ENCODE measurements at regions not wholly inside any gene's neighbourhood (a gene's known extent, or its start where the extent isn't known, plus 50 kb on each side); places are given as distances from the start of the nearest gene placed in this dataset.

DNA sequence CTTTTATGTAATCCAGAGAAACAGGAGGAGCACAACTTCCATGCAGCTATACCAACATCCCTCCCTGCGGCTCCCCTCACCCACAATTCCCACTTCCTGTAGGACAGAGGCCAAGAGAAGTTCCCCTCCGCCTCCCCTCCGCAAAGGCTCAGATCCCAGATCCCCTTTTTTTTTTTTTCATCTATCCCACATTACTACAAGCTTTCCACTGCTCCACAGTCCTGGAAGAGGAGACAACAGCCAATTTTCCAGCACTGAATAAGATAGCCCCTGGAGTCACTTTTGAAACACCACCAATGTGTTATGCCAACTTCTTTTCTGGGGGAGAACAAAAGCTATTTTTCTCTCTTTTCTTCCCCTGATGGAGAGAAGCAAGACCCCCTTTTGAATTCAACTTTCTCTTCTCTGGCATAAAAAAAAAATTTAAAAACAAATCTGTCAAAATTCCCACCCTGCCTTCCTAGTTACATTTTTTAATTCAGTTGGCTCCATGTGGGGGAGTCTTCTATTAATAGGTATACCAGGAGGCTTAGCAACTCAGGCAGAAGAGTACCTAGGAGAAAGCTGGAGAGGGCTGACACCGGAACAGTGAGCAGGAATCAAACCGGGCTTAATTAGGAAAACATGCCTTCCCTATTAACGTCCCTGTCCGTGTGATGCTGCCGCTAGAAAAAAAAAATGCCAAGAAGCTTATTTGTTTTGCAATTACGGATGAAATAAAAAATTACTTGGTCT is 543.4 kb downstream of the BUD13 start:
- no peak for DNase-seq (ENCODE audit: low read depth in 4 of 4, low spot score in 1 of 4)

DNA sequence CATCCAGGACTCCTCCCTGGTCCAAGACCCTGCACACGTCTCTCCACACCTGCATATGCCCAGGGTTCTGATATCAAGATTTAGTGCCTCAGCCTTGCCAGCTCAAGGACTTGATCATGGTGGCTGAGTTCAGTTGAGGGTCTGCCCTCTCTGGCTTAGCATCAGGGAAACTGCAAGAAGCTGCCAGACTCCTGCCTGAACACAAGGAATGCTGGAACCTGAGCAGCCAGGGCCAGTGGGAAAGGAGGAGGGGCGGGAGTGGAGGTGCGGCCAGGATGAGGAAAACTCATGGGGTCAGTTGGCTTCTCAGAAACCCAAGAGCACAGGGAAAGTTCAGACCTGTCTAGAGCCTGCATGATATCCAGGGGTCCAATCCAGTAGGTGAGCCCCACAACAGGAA is 546.1 kb downstream of the BUD13 start:
- no peak for DNase-seq (ENCODE audit: low read depth in 4 of 4, low spot score in 1 of 4)

DNA sequence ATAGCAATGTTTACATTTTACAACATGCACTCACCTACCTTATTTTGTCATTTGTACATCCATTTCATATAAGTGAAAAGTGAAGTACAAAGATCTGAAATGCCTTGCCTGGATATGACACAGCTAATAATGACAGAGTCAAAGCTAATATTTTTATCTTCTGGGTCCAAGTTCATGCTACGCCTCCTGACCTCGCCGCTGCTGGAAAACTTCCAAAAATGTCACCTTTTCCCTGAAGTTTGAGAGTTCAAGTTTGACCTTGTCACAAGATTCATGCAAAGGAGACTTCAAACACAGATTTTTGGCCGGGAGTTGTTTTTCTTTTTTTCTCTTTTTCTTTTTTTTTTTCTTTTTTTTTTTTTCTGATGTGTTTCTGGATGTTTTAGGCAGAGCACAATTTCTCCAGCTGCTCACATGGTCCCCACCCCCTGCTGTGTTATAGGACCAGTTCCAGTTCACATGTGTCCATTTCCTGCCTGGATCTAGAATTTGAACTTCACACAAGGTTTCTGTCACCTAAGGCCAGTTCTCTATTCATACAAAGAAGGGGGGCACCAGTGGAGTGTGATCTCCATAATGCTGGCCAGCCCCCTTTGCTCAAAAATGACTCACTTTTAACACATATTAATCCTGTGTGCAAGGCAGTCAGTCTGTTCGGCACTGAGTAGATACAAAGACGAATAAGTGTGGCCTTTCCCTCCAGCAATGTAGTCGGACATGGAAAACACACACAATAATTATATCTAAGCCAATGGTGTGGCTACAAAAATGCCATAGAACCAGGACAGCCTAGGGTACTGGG is 546.8 kb downstream of the BUD13 start:
- DNase-seq (ENCODE audit: low read depth in 4 of 4, low spot score in 1 of 4): no peak

DNA sequence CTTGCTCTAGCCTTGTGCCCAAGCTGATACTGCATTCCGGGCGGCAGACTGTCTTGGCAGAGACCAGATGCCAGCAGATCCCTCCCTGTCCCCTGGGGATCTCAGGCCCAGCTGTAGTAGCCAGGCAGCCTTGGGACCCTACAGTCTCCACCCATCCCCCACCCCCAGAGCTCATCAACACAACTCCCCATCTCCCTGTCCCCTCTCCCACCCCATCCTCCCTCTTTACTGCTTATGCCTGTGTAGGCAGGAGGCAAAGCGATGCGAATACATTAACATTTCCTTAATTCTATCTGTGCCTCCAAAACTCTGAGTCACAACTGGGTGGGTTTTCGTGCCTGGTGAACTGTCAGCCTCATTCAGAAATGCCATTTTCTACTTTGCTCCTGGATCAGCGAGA is 547.6 kb downstream of the BUD13 start:
- DNase-seq (ENCODE audit: low read depth in 4 of 4, low spot score in 1 of 4): no peak

DNA sequence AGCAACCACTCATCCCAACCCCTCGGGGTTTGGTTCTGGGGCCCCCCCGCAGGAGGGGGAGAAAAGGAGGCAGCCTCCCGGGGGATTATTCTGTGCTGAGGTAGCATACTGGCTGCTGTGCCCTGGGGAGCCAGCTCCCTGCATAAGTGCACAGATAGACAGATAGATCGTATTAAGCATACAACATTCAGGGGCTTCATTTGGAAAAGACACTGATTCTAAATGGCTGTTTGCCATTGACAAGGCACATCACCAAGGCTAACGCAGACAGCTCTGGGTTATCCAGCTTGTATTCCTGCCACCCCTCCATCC is 547.9 kb downstream of the BUD13 start:
- DNase-seq (ENCODE audit: low read depth in 4 of 4, low spot score in 1 of 4): no peak

DNA sequence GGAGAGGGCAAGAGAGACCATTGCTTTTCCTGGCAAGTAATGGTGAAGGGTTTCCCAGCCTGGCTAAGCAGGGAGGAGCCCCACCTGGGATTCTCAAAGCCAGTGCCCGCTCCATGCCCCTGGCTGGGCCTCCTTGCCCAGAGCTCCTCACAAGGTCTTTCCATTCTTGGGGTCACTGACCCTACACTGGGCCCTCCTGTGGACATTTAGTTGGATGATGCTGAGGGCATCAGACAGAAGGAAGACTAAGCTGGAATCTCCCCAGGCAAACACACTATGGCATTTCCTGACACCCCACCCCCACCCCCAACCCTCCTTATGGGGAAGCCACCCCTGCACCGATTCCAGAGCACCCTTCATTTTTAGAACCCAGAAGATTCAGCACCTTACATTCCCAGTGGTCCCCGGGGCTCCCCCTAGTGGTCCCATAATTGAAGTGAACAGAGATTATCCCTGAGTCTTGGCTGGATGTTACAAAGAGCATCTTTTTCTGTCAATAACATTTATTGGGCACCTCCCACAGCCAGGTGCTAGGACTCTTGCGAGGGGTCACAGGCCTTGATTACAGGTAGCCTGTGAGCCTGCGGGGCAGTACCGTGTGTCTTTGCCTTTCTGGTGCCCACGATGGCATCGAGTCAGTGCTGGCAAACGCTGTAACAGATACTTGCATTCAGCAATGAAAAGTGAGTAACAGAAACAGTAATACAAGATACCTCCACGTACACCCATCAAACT is 548.5 kb downstream of the BUD13 start:
- DNase-seq (ENCODE audit: low read depth in 4 of 4, low spot score in 1 of 4): peak; percentile 10 to 29 (median 20)

DNA sequence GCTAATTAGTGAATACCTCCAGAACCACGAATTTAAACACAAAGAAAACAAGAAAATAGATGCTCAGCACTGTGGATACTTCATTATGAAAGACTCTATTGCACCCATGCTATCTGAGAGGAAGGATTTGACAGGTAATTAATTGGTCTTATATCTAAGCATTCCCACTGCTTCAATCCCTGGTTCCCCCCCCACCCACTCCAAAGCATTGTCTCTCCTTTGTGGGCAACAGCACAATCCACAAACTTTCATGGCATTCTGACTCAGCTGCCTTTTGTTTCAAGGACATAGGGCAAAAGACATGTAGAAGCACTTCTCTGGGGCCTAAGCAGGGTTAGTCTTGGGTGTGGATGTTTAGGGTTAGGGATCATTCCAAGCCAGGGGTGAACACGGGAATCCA is 551.4 kb downstream of the BUD13 start:
- no peak for DNase-seq (ENCODE audit: low read depth in 4 of 4, low spot score in 1 of 4)

DNA sequence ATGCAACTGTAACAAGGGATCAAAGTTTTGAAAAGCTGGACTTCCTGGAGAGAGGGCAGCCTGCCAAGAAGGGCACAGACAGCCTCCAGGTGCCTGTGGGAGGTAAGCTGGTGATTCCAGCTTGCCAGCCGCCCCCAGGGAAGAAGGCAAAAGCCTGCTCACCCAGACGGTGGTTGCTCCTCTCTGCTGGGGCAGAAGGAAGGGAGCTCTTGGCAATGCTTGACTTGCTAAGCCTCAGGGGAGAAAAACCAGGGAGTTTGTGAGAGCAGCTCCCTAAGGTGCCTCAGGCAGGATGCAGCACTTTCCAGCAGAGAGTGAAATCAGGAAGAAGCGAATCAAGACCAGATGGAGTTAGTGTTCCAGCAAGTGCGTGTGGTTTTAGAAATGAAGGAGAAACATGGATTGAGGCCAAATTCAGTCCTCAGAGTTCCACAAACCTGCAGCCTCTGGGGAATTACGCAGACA is 553.6 kb downstream of the BUD13 start:
- DNase-seq (ENCODE audit: low read depth in 4 of 4, low spot score in 1 of 4): no peak

DNA sequence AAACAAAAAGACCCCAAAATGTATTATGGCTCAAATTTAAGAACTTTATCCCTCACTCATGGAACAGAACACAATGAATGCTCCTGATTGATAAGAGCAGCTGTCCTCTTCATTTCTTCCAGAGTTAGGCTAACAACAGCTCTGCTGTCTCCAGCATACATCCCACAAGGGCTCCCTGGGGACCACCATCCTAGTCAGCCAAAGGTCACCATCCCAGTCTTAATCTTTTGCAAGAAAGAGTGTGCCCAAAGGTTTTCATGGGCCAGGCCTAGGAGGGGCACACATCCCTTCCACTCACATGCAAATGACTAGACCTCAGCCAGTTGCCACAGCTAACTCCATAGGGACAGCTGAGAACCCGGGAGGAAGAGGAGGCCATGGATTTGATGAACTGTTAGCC is 555.3 kb downstream of the BUD13 start:
- DNase-seq (ENCODE audit: low read depth in 4 of 4, low spot score in 1 of 4): no peak

DNA sequence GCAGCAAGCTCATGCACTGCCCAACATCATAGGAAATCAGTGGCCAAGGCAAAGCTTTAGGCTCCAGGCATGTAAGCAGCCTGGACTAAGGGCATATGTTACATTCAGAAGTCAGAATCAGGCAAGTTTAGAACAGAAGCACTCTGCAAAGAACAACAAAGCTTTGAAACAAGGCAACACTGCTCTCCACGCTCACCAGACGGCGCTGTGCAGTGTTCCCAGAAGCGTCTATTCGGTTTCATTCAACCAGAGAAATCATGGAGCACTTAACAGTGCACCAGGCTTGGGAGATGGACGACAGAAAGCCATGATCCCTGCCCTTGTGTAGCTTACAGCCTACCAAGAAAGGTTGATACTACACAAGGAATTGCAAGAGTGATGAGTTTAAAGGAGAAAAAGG is 555.8 kb downstream of the BUD13 start:
- no peak for DNase-seq (ENCODE audit: low read depth in 4 of 4, low spot score in 1 of 4)

DNA sequence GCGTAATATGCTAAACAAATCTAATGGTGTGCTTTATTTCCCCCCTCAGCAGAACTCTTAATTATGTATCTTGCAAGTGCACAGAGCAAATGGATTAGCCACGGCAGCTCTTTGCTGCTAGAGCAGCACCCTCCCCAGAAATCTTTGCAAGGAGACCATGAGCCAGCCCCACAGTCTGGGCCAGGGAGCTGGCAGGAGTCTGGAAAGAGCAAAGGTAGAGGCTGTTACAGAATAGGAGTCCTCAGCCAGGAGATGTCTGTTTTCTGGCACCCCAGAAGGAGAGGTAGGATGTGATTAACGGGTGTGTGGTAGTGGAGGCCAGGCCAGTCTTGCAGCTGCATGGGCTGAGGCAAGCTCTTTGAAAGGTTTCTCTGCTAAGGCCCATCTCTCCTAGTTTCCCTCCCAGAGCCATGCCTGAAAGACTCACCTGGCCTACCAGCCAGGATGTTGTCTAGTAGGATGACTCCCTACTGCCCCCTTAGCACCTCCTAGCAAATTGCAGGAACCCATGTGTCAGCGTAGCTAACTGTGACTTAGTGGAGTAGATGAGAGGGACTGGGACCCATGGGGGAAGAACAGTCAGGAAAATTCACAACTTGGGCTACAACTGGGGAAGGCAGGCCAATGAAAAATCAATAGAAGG is 557.2 kb downstream of the BUD13 start:
- DNase-seq (ENCODE audit: low read depth in 4 of 4, low spot score in 1 of 4): no peak

DNA sequence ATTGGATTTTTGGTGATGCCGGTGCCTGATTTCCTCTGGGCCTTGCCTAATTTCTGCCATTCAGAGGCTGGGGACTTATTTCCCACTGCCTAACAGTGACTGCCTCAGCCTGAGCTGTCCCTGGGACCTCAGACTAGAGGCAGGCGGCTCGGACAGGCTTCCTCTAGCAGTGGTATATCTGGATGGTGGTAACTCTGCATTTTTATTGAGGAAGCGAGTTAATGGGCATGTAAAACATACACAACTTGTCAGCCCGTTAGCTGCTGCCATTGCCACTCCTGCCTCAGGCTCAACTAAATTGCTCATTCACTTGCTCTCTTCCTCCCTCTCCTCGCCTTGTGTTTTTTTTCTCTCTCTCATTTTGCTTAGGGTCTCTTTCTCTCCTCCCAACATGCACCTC is 561.6 kb downstream of the BUD13 start:
- DNase-seq (ENCODE audit: low read depth in 4 of 4, low spot score in 1 of 4): no peak

DNA sequence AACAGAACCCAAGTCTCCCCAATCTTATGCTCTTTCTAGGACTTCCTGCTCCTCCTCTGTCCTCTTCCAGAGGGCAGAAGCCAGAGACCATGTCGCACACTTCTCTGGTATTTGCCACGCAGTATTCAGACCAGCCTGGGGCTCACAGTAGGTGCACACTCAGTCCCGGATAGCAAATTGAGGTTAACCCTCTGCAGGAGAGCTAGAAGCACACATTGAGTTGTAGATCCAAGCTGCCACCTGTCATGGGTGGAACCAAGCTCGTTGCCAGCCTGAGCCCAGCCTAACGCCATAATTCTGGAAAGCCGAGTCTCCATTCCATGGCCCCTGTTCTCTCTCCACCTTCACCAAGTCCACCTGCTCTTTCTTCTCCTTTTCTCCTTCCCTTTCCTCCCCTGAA is 562.1 kb downstream of the BUD13 start:
- DNase-seq (ENCODE audit: low read depth in 4 of 4, low spot score in 1 of 4): no peak

DNA sequence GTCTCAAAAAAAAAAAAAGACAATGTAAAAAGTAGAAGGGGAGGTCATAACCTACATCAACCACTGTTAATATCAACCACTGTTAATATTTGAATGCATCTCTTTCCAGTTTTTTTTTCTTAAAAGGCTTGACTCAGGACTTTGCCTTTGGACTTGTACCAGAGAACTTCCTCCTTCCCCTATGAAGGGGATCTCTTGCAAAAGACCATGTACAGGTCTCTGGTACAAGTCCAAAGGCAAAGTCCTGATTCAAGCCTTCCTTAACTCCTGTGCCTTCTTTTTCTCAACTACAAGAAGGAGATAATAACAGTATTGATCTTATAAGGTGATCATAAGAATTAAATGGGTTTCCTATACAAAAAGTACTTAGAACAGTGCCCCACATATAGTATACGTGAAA is 563.5 kb downstream of the BUD13 start:
- no peak for DNase-seq (ENCODE audit: low read depth in 4 of 4, low spot score in 1 of 4)

DNA sequence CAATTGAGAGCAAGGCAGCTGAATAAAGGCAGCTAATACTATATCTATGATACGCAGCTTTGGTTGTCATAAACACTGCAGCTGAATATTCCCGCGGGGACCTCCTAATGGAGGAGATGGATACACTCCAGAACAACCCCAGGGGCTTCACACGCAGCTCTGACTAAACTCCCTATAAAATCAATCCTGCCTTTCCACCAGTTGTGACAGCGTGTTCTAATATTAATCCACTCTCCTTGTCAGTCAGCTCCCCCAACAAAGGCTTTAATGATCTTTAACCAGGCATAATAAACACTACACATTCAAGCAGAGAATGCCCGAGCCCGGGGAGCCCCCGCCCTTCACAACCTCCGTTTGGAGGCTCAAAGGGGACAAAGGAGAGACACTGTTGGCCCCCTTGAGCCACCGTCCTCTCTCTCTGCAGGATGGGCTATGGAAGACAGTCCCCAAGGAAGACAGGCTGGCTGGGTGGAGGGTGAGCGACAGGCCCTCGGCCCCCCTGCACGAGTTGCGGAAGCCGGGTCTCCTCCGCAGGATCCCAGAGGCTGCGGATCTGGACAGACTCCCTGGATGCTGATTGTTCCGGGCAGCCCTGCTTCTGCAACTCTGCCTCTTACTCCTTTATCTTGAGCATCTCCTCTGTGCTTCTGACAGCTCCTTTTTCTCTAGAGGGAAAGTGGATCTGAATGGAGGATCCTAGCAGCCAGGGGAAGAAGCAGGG is 565.2 kb downstream of the BUD13 start:
- DNase-seq (ENCODE audit: low read depth in 4 of 4, low spot score in 1 of 4): no peak

DNA sequence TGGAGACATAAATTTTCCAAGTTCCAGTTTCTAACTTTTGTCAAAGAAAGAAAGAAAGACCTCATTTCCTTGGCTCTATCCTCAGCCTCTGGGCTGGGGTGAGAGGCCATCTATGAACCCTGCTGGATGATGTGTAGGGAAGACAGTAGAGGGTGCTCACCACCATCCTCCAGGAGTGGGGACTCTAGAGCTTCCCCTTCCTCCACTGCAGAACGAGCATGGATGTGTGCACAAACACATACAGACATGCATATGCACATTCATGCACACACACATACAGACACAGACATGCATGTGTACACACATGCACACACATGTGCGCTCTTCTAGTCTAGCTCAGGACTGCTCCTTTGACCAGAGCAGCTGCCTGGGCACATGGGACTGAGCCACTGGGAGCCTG is 565.8 kb downstream of the BUD13 start:
- DNase-seq (ENCODE audit: low read depth in 4 of 4, low spot score in 1 of 4): no peak

DNA sequence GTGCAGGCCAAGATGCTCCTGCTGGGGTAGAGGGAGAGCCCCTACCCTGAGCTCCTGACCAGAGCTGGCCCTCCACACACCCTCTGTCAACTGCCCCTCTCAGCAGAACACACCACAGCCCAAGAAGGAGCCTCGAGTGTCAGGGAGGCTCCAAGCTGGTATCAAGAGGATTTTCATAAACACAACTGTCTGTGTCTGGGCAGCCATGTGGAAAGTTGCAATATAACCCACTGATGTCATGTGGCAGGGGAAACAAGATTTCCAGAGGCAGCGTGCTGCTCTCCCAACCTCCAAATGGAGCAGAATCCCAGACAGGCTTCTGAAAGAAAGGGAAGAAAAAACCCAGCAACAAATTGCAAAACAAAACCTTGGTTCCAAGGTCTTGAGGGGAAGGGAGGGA is 569.9 kb downstream of the BUD13 start:
- DNase-seq (ENCODE audit: low read depth in 4 of 4, low spot score in 1 of 4): no peak

DNA sequence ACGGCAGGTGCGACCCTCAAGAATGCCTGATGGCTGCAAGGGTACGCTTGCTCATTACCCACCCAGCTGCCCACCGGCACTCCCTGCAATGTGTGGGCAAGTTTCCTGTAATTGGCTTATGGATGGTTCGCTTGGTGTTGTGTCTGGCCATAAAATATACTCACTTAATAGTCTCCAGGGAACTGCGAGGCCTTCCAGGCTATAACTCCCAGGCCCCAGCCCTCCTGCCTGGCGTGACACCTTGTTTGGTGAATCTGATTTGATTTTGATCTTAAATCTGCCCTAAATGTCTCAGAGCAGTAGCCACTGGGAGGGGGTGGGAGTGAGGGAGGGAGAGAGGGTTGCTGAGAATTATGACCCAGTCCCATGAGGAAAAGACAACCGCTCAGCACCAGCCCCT is 572.2 kb downstream of the BUD13 start:
- DNase-seq (ENCODE audit: low read depth in 4 of 4, low spot score in 1 of 4): no peak

DNA sequence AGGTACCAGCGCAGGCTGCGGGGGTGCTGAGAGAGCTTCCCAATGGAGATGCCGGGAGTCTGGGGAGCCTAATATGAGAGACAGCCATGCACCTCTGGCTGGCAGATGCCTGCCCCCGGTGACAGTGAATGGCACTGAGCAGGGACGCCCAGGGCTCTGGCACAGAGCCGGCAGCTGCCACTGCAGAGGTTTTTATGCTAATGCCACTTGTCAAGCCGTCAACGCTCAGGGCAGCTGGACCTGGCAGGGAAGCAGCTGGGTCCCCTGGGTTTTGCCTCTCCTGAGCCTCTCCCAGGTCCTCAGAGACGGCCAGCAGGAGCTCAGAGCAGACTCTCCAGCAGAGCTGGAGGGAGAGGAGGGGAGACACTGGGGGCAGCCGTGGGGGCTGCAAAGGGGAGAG is 573.6 kb downstream of the BUD13 start:
- DNase-seq (ENCODE audit: low read depth in 4 of 4, low spot score in 1 of 4): no peak

DNA sequence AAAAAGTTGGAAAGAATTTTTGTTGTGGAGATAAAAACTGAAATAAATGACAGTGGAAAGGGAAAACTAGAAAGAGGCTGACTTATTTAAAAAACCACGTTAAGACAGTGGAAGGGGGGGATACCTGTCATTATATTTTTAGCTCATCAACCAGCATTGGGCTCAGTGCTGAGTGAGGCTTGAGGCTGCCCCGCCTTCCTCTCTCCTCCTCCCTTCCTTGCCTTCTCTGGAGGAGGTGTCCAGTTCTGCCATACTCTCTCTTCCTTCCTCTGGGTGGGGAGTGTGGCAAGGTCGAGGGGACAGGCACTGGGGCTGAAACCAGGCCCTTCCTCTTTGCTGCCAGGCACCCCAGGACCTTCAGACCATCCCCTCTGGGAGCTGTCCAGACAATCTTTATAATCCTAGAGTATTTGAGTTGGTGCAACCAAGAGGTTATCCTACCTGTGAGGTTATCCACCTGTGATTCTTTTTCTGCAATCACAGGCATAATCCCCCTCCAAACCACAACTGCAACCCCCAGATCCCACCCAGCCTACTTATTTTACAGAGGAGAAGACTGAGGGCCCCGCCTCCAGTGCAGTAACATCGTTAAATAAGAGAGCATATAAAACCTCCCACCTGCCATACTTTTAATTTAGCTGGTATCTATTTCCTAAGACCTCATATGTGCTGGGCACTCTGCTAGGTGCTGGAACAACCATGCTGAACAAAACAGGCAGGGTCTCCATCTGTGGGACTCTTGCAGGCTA is 578.5 kb downstream of the BUD13 start:
- no peak for DNase-seq (ENCODE audit: low read depth in 4 of 4, low spot score in 1 of 4)

Measured in stimulated activated CD4-positive, alpha-beta T cell treated with anti-CD3 and anti-CD28 coated beads, Interleukin-1b, Interleukin-23, amount 100 ng/mL, for 24 hours (primary cell).